ENCODE measurements at regions not wholly inside any gene's neighbourhood (a gene's known extent, or its start where the extent isn't known, plus 50 kb on each side); places are given as distances from the start of the nearest gene placed in this dataset.
A peak's percentile ranks its signal among the peaks of the same experiment; 100 is the strongest.

DNA sequence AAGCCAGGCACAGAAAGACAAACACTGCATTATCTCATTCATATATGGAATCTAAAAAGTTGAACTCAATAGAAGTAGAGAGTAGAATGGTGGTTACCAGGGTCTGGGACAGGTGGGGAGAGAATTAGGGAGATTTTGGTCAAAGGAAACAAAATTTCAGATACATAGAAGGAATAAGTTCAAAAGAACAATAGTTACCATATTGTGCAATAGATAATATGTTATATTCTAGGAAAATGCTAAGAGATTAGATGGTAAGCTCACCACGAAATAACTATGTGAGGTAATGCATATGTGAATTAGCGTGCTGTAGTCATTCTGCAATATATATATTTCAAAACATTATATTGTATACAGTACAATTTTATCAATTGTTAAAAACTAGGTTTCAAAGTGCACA, 442.5 kb downstream of the KCNH5 start:
- H3K36me3 ChIP-seq (ENCODE audit: control insufficient read depth, insufficient read depth, low read length): no peaks in the 10 kb centered on the region
- Mint-ChIP-seq H3K27ac (ENCODE audit: unreplicated experiment) (no peak overlapping the region), H3K9me3 (ENCODE audit: unreplicated experiment) (peaks cover 8% of the 10 kb centered on the region), H3K27me3 (ENCODE audit: insufficient read depth, unreplicated experiment) (no peaks in the 10 kb centered on the region), H3K36me3 (ENCODE audit: insufficient read depth, unreplicated experiment) (no peaks in the 10 kb centered on the region), H3K4me3 (ENCODE audit: unreplicated experiment) (no peak overlapping the region), H3K4me1 (ENCODE audit: low read depth, unreplicated experiment) (no peaks in the 10 kb centered on the region)
- no peak for DNase-seq
- peaks cover 3% of the 10 kb centered on the region; the same call in 1 of the 2 replicates for H3K9me3 ChIP-seq
- H3K4me1 ChIP-seq: no peaks in the 10 kb centered on the region
- TF ChIP-seq, protein P1, sequence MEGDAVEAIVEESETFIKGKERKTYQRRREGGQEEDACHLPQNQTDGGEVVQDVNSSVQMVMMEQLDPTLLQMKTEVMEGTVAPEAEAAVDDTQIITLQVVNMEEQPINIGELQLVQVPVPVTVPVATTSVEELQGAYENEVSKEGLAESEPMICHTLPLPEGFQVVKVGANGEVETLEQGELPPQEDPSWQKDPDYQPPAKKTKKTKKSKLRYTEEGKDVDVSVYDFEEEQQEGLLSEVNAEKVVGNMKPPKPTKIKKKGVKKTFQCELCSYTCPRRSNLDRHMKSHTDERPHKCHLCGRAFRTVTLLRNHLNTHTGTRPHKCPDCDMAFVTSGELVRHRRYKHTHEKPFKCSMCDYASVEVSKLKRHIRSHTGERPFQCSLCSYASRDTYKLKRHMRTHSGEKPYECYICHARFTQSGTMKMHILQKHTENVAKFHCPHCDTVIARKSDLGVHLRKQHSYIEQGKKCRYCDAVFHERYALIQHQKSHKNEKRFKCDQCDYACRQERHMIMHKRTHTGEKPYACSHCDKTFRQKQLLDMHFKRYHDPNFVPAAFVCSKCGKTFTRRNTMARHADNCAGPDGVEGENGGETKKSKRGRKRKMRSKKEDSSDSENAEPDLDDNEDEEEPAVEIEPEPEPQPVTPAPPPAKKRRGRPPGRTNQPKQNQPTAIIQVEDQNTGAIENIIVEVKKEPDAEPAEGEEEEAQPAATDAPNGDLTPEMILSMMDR (IDR thresholded peaks at IDR 0.05; ENCODE audit: insufficient read depth in 1 of 2, low read depth in 1 of 2, low read length in 1 of 2, severe bottlenecking in 1 of 2, unreplicated experiment in 1 of 2): no peak
- no peak overlapping the region for H3K4me3 ChIP-seq (ENCODE audit: low read depth, low read length)
- ChIA-PET CTCF (no interaction called here), POLR2A (no interaction called here)
- no peaks in the 10 kb centered on the region for H3K27me3 ChIP-seq (replicated peaks; ENCODE audit: control insufficient read depth, insufficient read depth, low read length)
- no TSS peak for BruUV-seq (replicated peaks)
- intact Hi-C loops (cut with micrococcal nuclease; ENCODE audit: unreplicated experiment): no loop called here

DNA sequence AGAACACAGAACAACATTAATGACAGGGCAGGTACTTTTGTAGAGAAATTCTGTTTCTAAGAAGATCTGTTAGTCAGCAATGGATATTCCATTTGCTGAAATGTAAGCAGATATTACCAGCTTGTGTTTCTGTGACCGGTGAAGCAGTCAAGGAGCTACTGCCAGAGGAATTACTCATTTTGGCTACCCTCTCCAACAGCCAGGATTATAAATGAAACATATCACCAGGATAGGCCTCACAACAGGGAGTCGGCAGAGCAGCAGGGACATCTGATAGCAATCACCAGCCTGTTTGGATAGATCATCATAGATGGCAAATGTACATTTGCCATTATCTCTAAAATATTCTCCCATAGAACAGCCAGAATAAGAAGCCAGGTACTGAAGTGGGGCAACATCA, 440.7 kb downstream of the KCNH5 start:
- peaks cover 3% of the 10 kb centered on the region; the same call in 1 of the 2 replicates for H3K9me3 ChIP-seq
- POLR2A ChIA-PET: no interaction called here
- TF ChIP-seq, protein P1 (IDR thresholded peaks at IDR 0.05; ENCODE audit: insufficient read depth in 1 of 2, low read depth in 1 of 2, low read length in 1 of 2, severe bottlenecking in 1 of 2, unreplicated experiment in 1 of 2): no peak
- Mint-ChIP-seq H3K4me3 (ENCODE audit: unreplicated experiment) (no peak overlapping the region), H3K4me1 (ENCODE audit: low read depth, unreplicated experiment) (no peaks in the 10 kb centered on the region), H3K36me3 (ENCODE audit: insufficient read depth, unreplicated experiment) (no peaks in the 10 kb centered on the region), H3K9me3 (ENCODE audit: unreplicated experiment) (peaks cover 10% of the 10 kb centered on the region), H3K27ac (ENCODE audit: unreplicated experiment) (no peak overlapping the region), H3K27me3 (ENCODE audit: insufficient read depth, unreplicated experiment) (no peaks in the 10 kb centered on the region)
- no peaks in the 10 kb centered on the region for H3K4me1 ChIP-seq
- intact Hi-C loops (cut with micrococcal nuclease; ENCODE audit: unreplicated experiment): no loop called here
- CTCF ChIA-PET: no interaction called here
- no peak for DNase-seq
- BruUV-seq (replicated peaks): no TSS peak
- no peaks in the 10 kb centered on the region for H3K27me3 ChIP-seq (replicated peaks; ENCODE audit: control insufficient read depth, insufficient read depth, low read length)
- H3K36me3 ChIP-seq (ENCODE audit: control insufficient read depth, insufficient read depth, low read length): no peaks in the 10 kb centered on the region
- H3K4me3 ChIP-seq (ENCODE audit: low read depth, low read length): no peak overlapping the region

DNA sequence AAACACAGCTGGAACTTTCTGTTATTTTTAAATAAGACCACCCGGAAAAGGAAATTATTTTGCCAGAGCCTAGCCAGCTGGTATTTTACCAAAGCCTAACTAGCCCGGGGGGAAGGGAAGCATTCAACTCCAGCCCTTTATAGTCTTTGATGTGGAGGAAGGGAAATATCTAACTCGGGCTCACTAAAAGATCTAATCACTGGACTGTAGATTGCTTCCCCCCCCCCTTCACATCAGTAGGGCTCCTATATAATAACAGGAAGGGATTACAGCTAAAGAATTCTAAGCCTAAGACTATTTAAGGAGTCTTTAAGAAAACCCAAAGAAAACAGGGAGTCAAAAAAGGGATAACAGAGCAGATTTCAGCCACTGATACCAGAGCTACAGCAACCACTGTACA, 431.1 kb downstream of the KCNH5 start:
- ChIA-PET CTCF (no interaction called here), POLR2A (no interaction called here)
- peak in 1 of 2 experiments; percentile 9 for DNase-seq
- no peak overlapping the region for H3K27ac Mint-ChIP-seq (ENCODE audit: unreplicated experiment)
- H3K36me3 Mint-ChIP-seq (ENCODE audit: insufficient read depth, unreplicated experiment): no peaks in the 10 kb centered on the region
- H3K36me3 ChIP-seq (ENCODE audit: control insufficient read depth, insufficient read depth, low read length): no peaks in the 10 kb centered on the region
- no peaks in the 10 kb centered on the region for H3K27me3 ChIP-seq (replicated peaks; ENCODE audit: control insufficient read depth, insufficient read depth, low read length)
- H3K4me1 Mint-ChIP-seq (ENCODE audit: low read depth, unreplicated experiment): peaks cover 11% of the 10 kb centered on the region
- TF ChIP-seq, protein P1 (IDR thresholded peaks at IDR 0.05; ENCODE audit: insufficient read depth in 1 of 2, low read depth in 1 of 2, low read length in 1 of 2, severe bottlenecking in 1 of 2, unreplicated experiment in 1 of 2): no peak
- no peak overlapping the region for H3K4me3 Mint-ChIP-seq (ENCODE audit: unreplicated experiment)
- H3K27me3 Mint-ChIP-seq (ENCODE audit: insufficient read depth, unreplicated experiment): no peaks in the 10 kb centered on the region
- no peak overlapping the region for H3K4me3 ChIP-seq (ENCODE audit: low read depth, low read length)
- peaks cover 11% of the 10 kb centered on the region for H3K9me3 Mint-ChIP-seq (ENCODE audit: unreplicated experiment)
- 0 out of 2 replicates have a peak, but pooled peaks cover 3% of the 10 kb centered on the region for H3K9me3 ChIP-seq
- no TSS peak for BruUV-seq (replicated peaks)
- intact Hi-C loops (cut with micrococcal nuclease; ENCODE audit: unreplicated experiment): no loop called here
- peaks cover 11% of the 10 kb centered on the region; the same call in 1 of the 2 replicates for H3K4me1 ChIP-seq
